Osteoblast (primary cell): ENCODE measurements at regions not wholly inside any gene's neighbourhood (a gene's known extent, or its start where the extent isn't known, plus 50 kb on each side); places are given as distances from the start of the nearest gene placed in this dataset.

Experiments
- DNase-seq: peaks from one replicate; pipeline ENCODE4 v3.0.0; 2011; ENCODE audit warnings: low spot score, mixed read lengths; ENCODE audit not compliant: insufficient read length; ENCODE audit errors: missing footprints
- H2AFZ ChIP-seq: 2 replicates; pipeline ENCODE4 v1.6.0; 2011; ENCODE audit warnings: mild to moderate bottlenecking, low read length
- H3K27ac ChIP-seq: 2 replicates; pipeline ENCODE4 v1.5.1; 2011; ENCODE audit warnings: mild to moderate bottlenecking, low read depth, low read length, moderate library complexity
- H3K27me3 ChIP-seq: 2 replicates; pipeline ENCODE4 v1.6.0; 2012; ENCODE audit warnings: mild to moderate bottlenecking, control low read depth, inconsistent platforms, low read length, moderate library complexity; ENCODE audit not compliant: insufficient read depth
- H3K36me3 ChIP-seq: 2 replicates; pipeline ENCODE4 v1.5.1; 2011; ENCODE audit warnings: mild to moderate bottlenecking, low read length, control low read depth, moderate library complexity; ENCODE audit not compliant: insufficient read depth
- H3K4me1 ChIP-seq: 2 replicates; pipeline ENCODE4 v1.5.1; 2011; ENCODE audit warnings: mild to moderate bottlenecking, low read length, control low read depth, moderate library complexity; ENCODE audit not compliant: insufficient read depth
- H3K4me2 ChIP-seq: 2 replicates; pipeline ENCODE4 v1.6.0; 2011; ENCODE audit warnings: mild to moderate bottlenecking, low read length; ENCODE audit not compliant: insufficient read depth
- H3K4me3 ChIP-seq: fragments of 200-600 bp; sonication (generic); 3 replicates; pipeline ENCODE4 v1.5.1; 2012; ENCODE audit warnings: mild to moderate bottlenecking, low read length, inconsistent platforms; ENCODE audit not compliant: insufficient read depth
- H3K79me2 ChIP-seq: 2 replicates; pipeline ENCODE4 v1.6.0; 2012; ENCODE audit warnings: mild to moderate bottlenecking, low read length, control low read depth, inconsistent platforms; ENCODE audit not compliant: insufficient read depth
- H3K9me3 ChIP-seq: 2 replicates; pipeline ENCODE4 v1.5.1; 2011; ENCODE audit warnings: low read depth, low read length, control low read depth
- H4K20me1 ChIP-seq: 2 replicates; pipeline ENCODE4 v1.6.0; 2012; ENCODE audit warnings: mild to moderate bottlenecking, low read length, control low read depth; ENCODE audit not compliant: insufficient read depth
- TF ChIP-seq, protein P1 (sequence below): IDR thresholded peaks from 2 replicates; pipeline ENCODE4 v1.5.1; 2011; ENCODE audit warnings: mild to moderate bottlenecking, low read depth, low read length, moderate library complexity; ENCODE audit errors: extremely low read depth

GRCh38 chr11:15668718-15669117 lies 554.0 kb downstream of the INSC start:
- H3K4me2 ChIP-seq: no peak overlapping the region
- no peak overlapping the region for H3K27ac ChIP-seq
- H3K9me3 ChIP-seq: no peaks in the 10 kb centered on the region
- no peaks in the 10 kb centered on the region for H3K36me3 ChIP-seq
- DNase-seq: no peak
- H3K4me3 ChIP-seq: no peak overlapping the region
- H3K27me3 ChIP-seq: peaks cover 8% of the 10 kb centered on the region
- H3K79me2 ChIP-seq: no peaks in the 10 kb centered on the region
- peaks cover 6% of the 10 kb centered on the region for H3K4me1 ChIP-seq
- H2AFZ ChIP-seq: no peak overlapping the region
- TF ChIP-seq, protein P1, sequence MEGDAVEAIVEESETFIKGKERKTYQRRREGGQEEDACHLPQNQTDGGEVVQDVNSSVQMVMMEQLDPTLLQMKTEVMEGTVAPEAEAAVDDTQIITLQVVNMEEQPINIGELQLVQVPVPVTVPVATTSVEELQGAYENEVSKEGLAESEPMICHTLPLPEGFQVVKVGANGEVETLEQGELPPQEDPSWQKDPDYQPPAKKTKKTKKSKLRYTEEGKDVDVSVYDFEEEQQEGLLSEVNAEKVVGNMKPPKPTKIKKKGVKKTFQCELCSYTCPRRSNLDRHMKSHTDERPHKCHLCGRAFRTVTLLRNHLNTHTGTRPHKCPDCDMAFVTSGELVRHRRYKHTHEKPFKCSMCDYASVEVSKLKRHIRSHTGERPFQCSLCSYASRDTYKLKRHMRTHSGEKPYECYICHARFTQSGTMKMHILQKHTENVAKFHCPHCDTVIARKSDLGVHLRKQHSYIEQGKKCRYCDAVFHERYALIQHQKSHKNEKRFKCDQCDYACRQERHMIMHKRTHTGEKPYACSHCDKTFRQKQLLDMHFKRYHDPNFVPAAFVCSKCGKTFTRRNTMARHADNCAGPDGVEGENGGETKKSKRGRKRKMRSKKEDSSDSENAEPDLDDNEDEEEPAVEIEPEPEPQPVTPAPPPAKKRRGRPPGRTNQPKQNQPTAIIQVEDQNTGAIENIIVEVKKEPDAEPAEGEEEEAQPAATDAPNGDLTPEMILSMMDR: no peak
- H4K20me1 ChIP-seq: no peaks in the 10 kb centered on the region

- Histone ChIP-seq H3K4me3 (no peak overlapping the region), H3K36me3 (no peaks in the 10 kb centered on the region), H3K79me2 (no peaks in the 10 kb centered on the region), H4K20me1 (no peaks in the 10 kb centered on the region), H2AFZ (no peak overlapping the region), H3K4me1 (peaks cover under 1% of the 10 kb centered on the region), H3K9me3 (no peaks in the 10 kb centered on the region), H3K27me3 (peaks cover 8% of the 10 kb centered on the region), H3K4me2 (no peak overlapping the region), H3K27ac (no peak overlapping the region)
- TF ChIP-seq, protein P1: no peak
- no peak for DNase-seq
Observed at GRCh38 chr11:15670520-15671070, 555.9 kb downstream of the INSC start.

GRCh38 chr11:15671216-15671615 lies 556.5 kb downstream of the INSC start:
- Histone ChIP-seq H3K27ac (no peak overlapping the region), H3K4me2 (no peak overlapping the region)

GRCh38 chr11:15672825-15673224 lies 558.1 kb downstream of the INSC start:
- DNase-seq: no peak
- Histone ChIP-seq H3K79me2 (no peaks in the 10 kb centered on the region), H4K20me1 (no peaks in the 10 kb centered on the region)

More at GRCh38 chr11:15671216-15671615, 556.5 kb downstream of the INSC start:
- no peak overlapping the region for H2AFZ ChIP-seq
- no peaks in the 10 kb centered on the region for H3K36me3 ChIP-seq
- DNase-seq: no peak
- H3K27me3 ChIP-seq: peaks cover 8% of the 10 kb centered on the region
- no peaks in the 10 kb centered on the region for H4K20me1 ChIP-seq
- no peak overlapping the region for H3K4me3 ChIP-seq
- no peaks in the 10 kb centered on the region for H3K9me3 ChIP-seq
- no peaks in the 10 kb centered on the region for H3K4me1 ChIP-seq
- TF ChIP-seq, protein P1: no peak
- no peaks in the 10 kb centered on the region for H3K79me2 ChIP-seq

More at GRCh38 chr11:15672825-15673224, 558.1 kb downstream of the INSC start:
- no peaks in the 10 kb centered on the region for H3K4me1 ChIP-seq
- H2AFZ ChIP-seq: no peak overlapping the region
- H3K4me3 ChIP-seq: no peak overlapping the region
- no peak overlapping the region for H3K4me2 ChIP-seq
- TF ChIP-seq, protein P1: no peak
- peaks cover 8% of the 10 kb centered on the region for H3K27me3 ChIP-seq
- H3K9me3 ChIP-seq: no peaks in the 10 kb centered on the region
- H3K36me3 ChIP-seq: no peaks in the 10 kb centered on the region
- no peak overlapping the region for H3K27ac ChIP-seq
